MM.1S (cell line): ENCODE measurements at regions not wholly inside any gene's neighbourhood (a gene's known extent, or its start where the extent isn't known, plus 50 kb on each side); places are given as distances from the start of the nearest gene placed in this dataset.
"Not testable (repeated sequence)": the region's sequence is repeated elsewhere in the genome, so short reads cannot be mapped to it uniquely, and the experiment has no call there.

Source experiments
- CTCF ChIP-seq: fragments of 300-600 bp; sonication (generic); IDR thresholded peaks from 2 replicates; pipeline ENCODE4 v1.5.1; 2016; ENCODE audit warnings: antibody characterized with exemption, low read length, mixed read lengths
- EZH2 ChIP-seq: fragments of 300-600 bp; sonication (generic); optimal IDR thresholded peaks from 2 replicates; pipeline ENCODE3; 2017; ENCODE audit warnings: low read depth, mild to moderate bottlenecking, antibody characterized with exemption, low read length, mixed read lengths
- EZH2phosphoT487 ChIP-seq: fragments of 300-600 bp; sonication (generic); IDR thresholded peaks from 2 replicates; pipeline ENCODE4 v1.6.1; 2018; ENCODE audit warnings: antibody characterized with exemption, low read length

- TF ChIP-seq CTCF, EZH2, EZH2phosphoT487: not testable (repeated sequence)
Observed at GRCh38 chr7:136109037-136109436, 131.9 kb upstream of the MTPN start.
